ENCODE measurements at regions not wholly inside any gene's neighbourhood (a gene's known extent, or its start where the extent isn't known, plus 50 kb on each side); places are given as distances from the start of the nearest gene placed in this dataset.

GRCh38 chr12:130216031-130216430 lies 53.8 kb downstream of the FZD10 start:
- no peak for DNase-seq
- H3K36me3 ChIP-seq (replicated peaks; ENCODE audit: control insufficient read depth, insufficient read depth, low read length) = no peaks in the 10 kb centered on the region
- H3K4me3 ChIP-seq (ENCODE audit: insufficient read depth, low read depth, low read length) = no peak overlapping the region
- H3K27me3 ChIP-seq (ENCODE audit: control insufficient read depth, insufficient read depth, low read length) = peaks cover 25% of the 10 kb centered on the region

GRCh38 chr12:130218682-130219081 lies 56.4 kb downstream of the FZD10 start:
- no peak for DNase-seq
- Histone ChIP-seq H3K36me3 (replicated peaks; ENCODE audit: control insufficient read depth, insufficient read depth, low read length) (no peaks in the 10 kb centered on the region), H3K27me3 (ENCODE audit: control insufficient read depth, insufficient read depth, low read length) (peaks cover 42% of the 10 kb centered on the region), H3K4me3 (ENCODE audit: insufficient read depth, low read depth, low read length) (no peak overlapping the region)

GRCh38 chr12:130219929-130220705 lies 57.9 kb downstream of the FZD10 start:
- H3K27me3 ChIP-seq (ENCODE audit: control insufficient read depth, insufficient read depth, low read length) = peaks cover 40% of the 10 kb centered on the region
- no peak overlapping the region for H3K4me3 ChIP-seq (ENCODE audit: insufficient read depth, low read depth, low read length)
- H3K36me3 ChIP-seq (replicated peaks; ENCODE audit: control insufficient read depth, insufficient read depth, low read length) = no peaks in the 10 kb centered on the region
- peak; percentile 73 for DNase-seq

GRCh38 chr12:130220706-130221100 lies 58.4 kb downstream of the FZD10 start:
- H3K4me3 ChIP-seq (ENCODE audit: insufficient read depth, low read depth, low read length) = no peak overlapping the region
- peaks cover 39% of the 10 kb centered on the region for H3K27me3 ChIP-seq (ENCODE audit: control insufficient read depth, insufficient read depth, low read length)
- H3K36me3 ChIP-seq (replicated peaks; ENCODE audit: control insufficient read depth, insufficient read depth, low read length) = no peaks in the 10 kb centered on the region
- no peak for DNase-seq

GRCh38 chr12:130222519-130223218 lies 60.4 kb downstream of the FZD10 start:
- no peak overlapping the region for H3K4me3 ChIP-seq (ENCODE audit: insufficient read depth, low read depth, low read length)
- peak; percentile 66 for DNase-seq
- no peaks in the 10 kb centered on the region for H3K36me3 ChIP-seq (replicated peaks; ENCODE audit: control insufficient read depth, insufficient read depth, low read length)
- peaks cover 37% of the 10 kb centered on the region for H3K27me3 ChIP-seq (ENCODE audit: control insufficient read depth, insufficient read depth, low read length)

DNA sequence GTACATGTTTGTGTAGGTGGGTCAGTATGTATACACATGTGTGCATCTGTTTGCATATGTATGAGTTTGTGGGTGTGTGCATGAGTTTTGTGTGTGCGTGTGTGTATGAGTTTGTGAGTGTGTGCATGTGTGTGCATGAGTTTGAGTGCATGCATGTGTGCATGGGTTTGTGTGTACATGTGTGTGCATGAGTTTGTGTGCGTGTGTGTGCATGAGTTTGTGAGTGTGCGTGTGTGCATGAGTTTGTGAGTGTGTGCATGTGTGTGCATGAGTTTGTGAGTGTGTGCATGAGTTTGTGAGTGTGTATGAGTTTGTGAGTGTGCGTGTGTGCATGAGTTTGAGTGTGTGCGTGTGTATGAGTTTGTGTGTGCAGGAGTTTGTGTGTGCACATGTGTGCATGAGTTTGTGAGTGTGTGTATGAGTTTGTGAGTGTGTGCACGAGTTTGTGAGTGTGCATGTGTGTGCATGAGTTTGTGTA lies 61.5 kb downstream of the FZD10 start:
- Histone ChIP-seq H3K4me3 (ENCODE audit: insufficient read depth, low read depth, low read length) (no peak overlapping the region), H3K27me3 (ENCODE audit: control insufficient read depth, insufficient read depth, low read length) (peaks cover 35% of the 10 kb centered on the region), H3K36me3 (replicated peaks; ENCODE audit: control insufficient read depth, insufficient read depth, low read length) (no peaks in the 10 kb centered on the region)
- no peak for DNase-seq

DNA sequence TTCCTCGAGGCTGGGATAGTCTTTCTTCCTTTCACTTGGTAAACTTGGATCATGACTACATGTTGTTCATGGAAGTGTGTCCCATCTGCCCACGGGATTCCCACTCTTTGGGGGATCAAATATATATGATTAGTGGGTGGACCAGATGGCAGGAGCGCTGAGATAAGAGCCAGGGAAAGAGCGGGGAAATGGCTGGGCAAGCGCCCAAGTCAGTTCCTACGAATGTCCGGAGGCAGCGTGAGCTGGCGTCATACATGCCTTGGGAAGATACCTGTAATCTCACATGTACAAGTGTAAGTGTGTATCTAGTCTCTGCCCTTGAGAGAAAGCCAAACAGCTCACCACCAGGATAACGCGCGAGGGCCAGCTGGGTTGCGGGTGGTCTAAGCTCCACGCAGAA lies 62.3 kb downstream of the FZD10 start:
- H3K27me3 ChIP-seq (ENCODE audit: control insufficient read depth, insufficient read depth, low read length) = peaks cover 28% of the 10 kb centered on the region
- H3K36me3 ChIP-seq (replicated peaks; ENCODE audit: control insufficient read depth, insufficient read depth, low read length) = no peaks in the 10 kb centered on the region
- H3K4me3 ChIP-seq (ENCODE audit: insufficient read depth, low read depth, low read length) = no peak overlapping the region
- no peak for DNase-seq

- peaks cover 28% of the 10 kb centered on the region for H3K27me3 ChIP-seq (ENCODE audit: control insufficient read depth, insufficient read depth, low read length)
- no peak for DNase-seq
These were observed 63.1 kb downstream of the FZD10 start for GRCh38 chr12:130225347-130225746.

DNA sequence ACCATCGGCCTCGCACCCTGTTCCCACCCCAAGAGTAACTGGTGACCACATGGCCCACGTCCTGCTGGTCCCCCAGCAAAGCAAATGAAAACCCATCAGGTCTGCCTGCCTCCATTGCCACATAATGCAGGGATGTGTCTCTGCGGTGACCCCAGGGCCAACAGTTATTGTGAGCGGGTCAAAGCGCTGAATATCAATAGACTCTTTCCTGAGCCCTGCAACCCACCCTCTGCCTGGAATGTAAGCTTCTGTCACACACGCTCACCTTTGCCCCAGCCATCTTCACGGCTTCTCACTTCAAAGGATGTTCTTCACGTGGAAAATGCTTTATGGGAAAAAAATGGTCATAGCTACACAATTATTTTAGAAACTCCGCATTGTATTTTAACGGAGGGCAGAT lies 63.9 kb downstream of the FZD10 start:
- peaks cover 23% of the 10 kb centered on the region for H3K27me3 ChIP-seq (ENCODE audit: control insufficient read depth, insufficient read depth, low read length)
- H3K4me3 ChIP-seq (ENCODE audit: insufficient read depth, low read depth, low read length) = no peak overlapping the region
- no peaks in the 10 kb centered on the region for H3K36me3 ChIP-seq (replicated peaks; ENCODE audit: control insufficient read depth, insufficient read depth, low read length)
- DNase-seq = no peak

More at GRCh38 chr12:130225347-130225746, 63.1 kb downstream of the FZD10 start:
- Histone ChIP-seq H3K36me3 (replicated peaks; ENCODE audit: control insufficient read depth, insufficient read depth, low read length) (no peaks in the 10 kb centered on the region), H3K4me3 (ENCODE audit: insufficient read depth, low read depth, low read length) (no peak overlapping the region)

DNA sequence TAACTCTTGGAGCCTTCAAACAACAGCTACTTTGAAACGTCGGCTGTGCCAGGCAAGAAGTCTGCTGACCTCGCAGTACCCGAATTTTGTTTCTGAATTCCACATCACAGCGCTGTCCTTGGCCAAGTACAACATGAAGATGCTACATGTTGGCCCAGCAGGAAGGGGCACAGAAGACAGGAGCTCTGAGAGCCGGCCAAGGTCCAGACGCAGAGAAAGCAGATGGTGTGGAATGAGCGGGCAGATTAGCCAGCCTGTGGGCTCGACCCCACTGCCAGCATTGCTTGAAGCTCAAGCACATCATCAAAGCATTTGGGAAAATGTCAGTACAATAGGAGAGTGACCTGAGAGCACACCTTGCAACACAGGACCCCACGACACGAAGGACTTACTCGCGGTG lies 64.5 kb downstream of the FZD10 start:
- Histone ChIP-seq H3K4me3 (ENCODE audit: insufficient read depth, low read depth, low read length) (no peak overlapping the region), H3K27me3 (ENCODE audit: control insufficient read depth, insufficient read depth, low read length) (peaks cover 19% of the 10 kb centered on the region), H3K36me3 (replicated peaks; ENCODE audit: control insufficient read depth, insufficient read depth, low read length) (no peaks in the 10 kb centered on the region)
- no peak for DNase-seq

DNA sequence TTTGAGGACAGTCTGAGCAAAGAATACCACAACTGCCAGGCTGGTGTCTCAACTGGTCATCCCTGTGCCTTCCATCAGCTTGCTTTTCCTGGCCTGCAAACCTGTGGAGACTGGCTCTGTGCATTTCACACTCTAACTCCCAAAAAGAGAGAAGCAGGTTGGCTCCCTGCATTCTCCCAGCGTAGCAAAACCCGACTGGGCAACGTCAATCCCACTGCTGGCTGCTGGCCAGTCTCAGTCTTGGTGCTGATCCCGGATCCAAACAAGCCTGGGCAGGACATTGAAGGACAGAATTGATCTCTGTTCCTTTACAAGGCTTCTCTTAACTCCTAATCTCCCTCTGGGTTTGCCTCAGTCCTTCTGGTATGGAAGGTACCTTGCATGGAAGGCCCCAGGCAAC lies 65.4 kb downstream of the FZD10 start:
- no peak for DNase-seq
- Histone ChIP-seq H3K36me3 (replicated peaks; ENCODE audit: control insufficient read depth, insufficient read depth, low read length) (no peaks in the 10 kb centered on the region), H3K27me3 (ENCODE audit: control insufficient read depth, insufficient read depth, low read length) (peaks cover 13% of the 10 kb centered on the region), H3K4me3 (ENCODE audit: insufficient read depth, low read depth, low read length) (no peak overlapping the region)

DNA sequence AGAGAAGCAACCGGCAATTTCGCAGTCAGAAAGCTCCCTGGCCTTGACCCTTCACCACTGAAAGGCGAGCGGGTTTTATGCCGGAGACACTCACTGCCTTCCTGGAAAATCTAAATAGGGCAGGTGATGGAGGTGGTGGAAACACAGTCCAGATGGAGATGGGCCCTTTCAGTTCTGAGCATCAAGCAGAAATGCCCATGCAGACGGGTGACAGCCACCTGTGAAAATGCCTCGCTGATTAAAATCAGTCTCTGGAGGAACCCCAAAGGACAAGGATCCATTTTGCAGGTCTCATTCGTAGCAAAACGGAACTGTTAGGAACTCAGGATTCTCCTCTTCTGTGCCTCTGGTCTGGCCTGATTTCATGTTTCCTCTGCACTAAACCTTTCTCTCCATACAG lies 74.2 kb downstream of the FZD10 start:
- Histone ChIP-seq H3K4me3 (ENCODE audit: insufficient read depth, low read depth, low read length) (no peak overlapping the region), H3K27me3 (ENCODE audit: control insufficient read depth, insufficient read depth, low read length) (peaks cover 10% of the 10 kb centered on the region), H3K36me3 (replicated peaks; ENCODE audit: control insufficient read depth, insufficient read depth, low read length) (no peaks in the 10 kb centered on the region)
- DNase-seq = no peak

- no peak overlapping the region for H3K4me3 ChIP-seq (ENCODE audit: insufficient read depth, low read depth, low read length)
- H3K36me3 ChIP-seq (replicated peaks; ENCODE audit: control insufficient read depth, insufficient read depth, low read length) = no peaks in the 10 kb centered on the region
- peaks cover 8% of the 10 kb centered on the region for H3K27me3 ChIP-seq (ENCODE audit: control insufficient read depth, insufficient read depth, low read length)
- no peak for DNase-seq
These were observed 78.7 kb downstream of the FZD10 start for GRCh38 chr12:130240831-130241590.

GRCh38 chr12:130242506-130242905 lies 80.2 kb downstream of the FZD10 start:
- no peak for DNase-seq
- no peak overlapping the region for H3K4me3 ChIP-seq (ENCODE audit: insufficient read depth, low read depth, low read length)
- peaks cover 4% of the 10 kb centered on the region for H3K27me3 ChIP-seq (ENCODE audit: control insufficient read depth, insufficient read depth, low read length)
- no peaks in the 10 kb centered on the region for H3K36me3 ChIP-seq (replicated peaks; ENCODE audit: control insufficient read depth, insufficient read depth, low read length)
